SK-N-SH (cell line): ENCODE measurements at regions not wholly inside any gene's neighbourhood (a gene's known extent, or its start where the extent isn't known, plus 50 kb on each side); places are given as distances from the start of the nearest gene placed in this dataset.
"Not testable (repeated sequence)": the region's sequence is repeated elsewhere in the genome, so short reads cannot be mapped to it uniquely, and the experiment has no call there.

Experiments used
- CTCF ChIA-PET: fragments of 300-600, 350-600 bp; formaldehyde crosslinking; extraction: SDS; loops from one replicate; lab custom pipeline; 2021; lab: Yijun Ruan, JAX
- POLR2A ChIA-PET: fragments of 350-600 bp; sonication (Branson Sonifier 250); formaldehyde crosslinking; extraction: SDS; loops from one replicate; lab custom pipeline; 2020; ENCODE audit warnings: antibody characterized with exemption, inconsistent platforms; lab: Yijun Ruan, JAX
- DNase-seq: peaks from one replicate; pipeline ENCODE4 v3.0.0; 2012
- H2AFZ ChIP-seq: fragments of 200-600 bp; sonication (generic); 2 replicates; pipeline ENCODE4 v1.8.1; 2016; ENCODE audit warnings: antibody characterized with exemption, mild to moderate bottlenecking, low read depth
- H3F3A ChIP-seq: fragments of 200-600 bp; sonication (generic); replicated peaks from 2 replicates; pipeline ENCODE3; 2016; ENCODE audit warnings: antibody characterized with exemption, mild to moderate bottlenecking; ENCODE audit not compliant: insufficient read depth
- H3K27ac ChIP-seq, 2 experiments: fragments of 200-500 bp in 1 of 2; fragments of 200-600 bp in 1 of 2; sonication (Bioruptor generic) in 1 of 2; sonication (generic), shearing (Covaris generic) in 1 of 2; 2 replicates each; pipeline versions ENCODE4 v1.5.1 to v1.6.1; 2014 to 2016; ENCODE audit warnings: low read depth in 2 of 2, inconsistent platforms in 1 of 2, low read length in 1 of 2, mild to moderate bottlenecking in 1 of 2, mixed read lengths in 1 of 2
- H3K27me3 ChIP-seq: fragments of 200-600 bp; sonication (generic), shearing (Covaris generic); 2 replicates; pipeline ENCODE4 v1.6.1; 2016; ENCODE audit warnings: mixed run types; ENCODE audit not compliant: insufficient read depth
- H3K36me3 ChIP-seq, 2 experiments: fragments of 200-500 bp in 1 of 2; fragments of 200-600 bp in 1 of 2; sonication (Bioruptor generic) in 1 of 2; sonication (generic) in 1 of 2; replicated peaks in 1 of 2; 2 replicates each; pipeline versions ENCODE3 to v1.5.1; 2014 to 2016; ENCODE audit warnings: low read length in 1 of 2, mild to moderate bottlenecking in 1 of 2; ENCODE audit not compliant: insufficient read depth in 2 of 2, control insufficient read depth in 1 of 2
- H3K4me1 ChIP-seq, 2 experiments: fragments of 200-500 bp in 1 of 2; fragments of 200-600 bp in 1 of 2; sonication (Bioruptor generic) in 1 of 2; sonication (generic), shearing (Covaris generic) in 1 of 2; 2 replicates each; pipeline versions ENCODE4 v1.5.1 to v1.6.1; 2014 to 2016; ENCODE audit warnings: low read depth in 1 of 2, low read length in 1 of 2, mixed run types in 1 of 2; ENCODE audit not compliant: insufficient read depth in 2 of 2, control insufficient read depth in 1 of 2
- H3K4me2 ChIP-seq: fragments of 200-600 bp; sonication (generic), shearing (Covaris generic); 2 replicates; pipeline ENCODE4 v1.6.1; 2017; ENCODE audit warnings: mixed run types
- H3K4me3 ChIP-seq, 2 experiments: fragments of 200-500 bp in 1 of 2; fragments of 200-600 bp in 1 of 2; sonication (Bioruptor generic) in 1 of 2; sonication (generic), shearing (Covaris generic) in 1 of 2; 2 replicates each; pipeline versions ENCODE4 v1.5.1 to v1.8.1; 2014 to 2016; ENCODE audit warnings: low read depth in 2 of 2, inconsistent platforms in 1 of 2, low read length in 1 of 2, mild to moderate bottlenecking in 1 of 2, mixed read lengths in 1 of 2, moderate library complexity in 1 of 2
- H3K79me2 ChIP-seq: fragments of 200-600 bp; sonication (generic); 2 replicates; pipeline ENCODE4 v1.8.1; 2017; ENCODE audit warnings: mild to moderate bottlenecking; ENCODE audit not compliant: insufficient read depth
- H3K9ac ChIP-seq: fragments of 200-600 bp; sonication (generic); 2 replicates; pipeline ENCODE4 v1.6.1; 2017; ENCODE audit warnings: mixed run types
- H3K9me2 ChIP-seq: fragments of 200-600 bp; sonication (generic); 2 replicates; pipeline ENCODE4 v1.6.1; 2017; ENCODE audit warnings: mixed run types
- H3K9me3 ChIP-seq: fragments of 200-600 bp; sonication (generic); 2 replicates; pipeline ENCODE4 v1.6.1; 2017; ENCODE audit warnings: mixed run types, mild to moderate bottlenecking, moderate library complexity
- H4K20me1 ChIP-seq: fragments of 200-600 bp; sonication (generic); 2 replicates; pipeline ENCODE4 v1.6.1; 2017; ENCODE audit warnings: mild to moderate bottlenecking, mixed run types; ENCODE audit not compliant: insufficient read depth
- WGBS: methylation state at CpG from one replicate; pipeline ENCODE4 v1.1.6; 2017; ENCODE audit warnings: low lambda C conversion rate; 5-methylcytosine and 5-hydroxymethylcytosine counted together

DNA sequence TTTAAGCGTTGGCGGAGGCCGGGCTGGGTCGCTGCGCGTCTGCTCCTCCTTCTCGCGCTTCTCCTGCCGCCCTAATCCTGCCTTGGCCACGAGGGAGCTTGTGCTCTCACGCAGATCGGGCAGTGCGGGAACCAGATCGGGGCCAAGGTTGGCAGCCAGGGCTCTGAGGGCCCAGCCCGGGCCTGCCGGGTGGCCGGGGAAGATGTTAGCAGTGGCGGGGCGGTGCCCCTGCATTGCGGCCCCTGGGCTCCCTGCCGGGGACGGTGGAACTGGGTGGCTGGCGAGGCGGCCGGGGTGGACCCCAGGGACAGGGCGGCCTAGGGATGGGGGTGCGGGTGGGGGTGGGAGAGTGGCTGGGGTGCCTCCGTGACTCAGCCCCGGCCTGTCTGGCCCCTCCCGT, 297.4 kb downstream of the CACNA1B start:
- DNase-seq, POLR2A ChIA-PET, H4K20me1 ChIP-seq, H3K9me3 ChIP-seq, H3F3A ChIP-seq, CTCF ChIA-PET, H3K79me2 ChIP-seq, H3K27me3 ChIP-seq, H3K4me3 ChIP-seq, H3K4me1 ChIP-seq, H3K4me2 ChIP-seq, H3K27ac ChIP-seq, H3K36me3 ChIP-seq, H3K9ac ChIP-seq, H2AFZ ChIP-seq, H3K9me2 ChIP-seq: not testable (repeated sequence)
- WGBS: 65% methylated on average over 11 of the region's 30 CpGs

DNA sequence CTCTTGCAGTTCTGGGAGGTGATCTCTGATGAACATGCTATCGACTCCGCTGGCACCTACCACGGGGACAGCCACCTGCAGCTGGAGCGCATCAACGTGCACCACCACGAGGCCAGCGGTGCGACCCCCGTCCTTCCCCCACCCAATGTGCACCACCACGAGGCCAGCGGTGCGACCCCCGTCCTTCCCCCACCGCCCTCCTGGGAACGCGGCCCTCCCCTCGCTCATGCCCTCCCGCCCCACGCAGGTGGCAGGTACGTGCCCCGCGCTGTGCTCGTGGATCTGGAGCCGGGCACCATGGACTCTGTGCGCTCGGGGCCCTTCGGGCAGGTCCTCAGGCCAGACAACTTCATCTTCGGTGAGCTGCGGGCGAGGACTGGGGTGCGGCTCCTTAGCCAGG, 297.8 kb downstream of the CACNA1B start:
- H3K9ac ChIP-seq, H3K79me2 ChIP-seq, H3K9me2 ChIP-seq, H3K27ac ChIP-seq, H3K36me3 ChIP-seq, H3K9me3 ChIP-seq, H4K20me1 ChIP-seq, H3F3A ChIP-seq, CTCF ChIA-PET, H2AFZ ChIP-seq, POLR2A ChIA-PET, DNase-seq, H3K4me3 ChIP-seq, H3K4me1 ChIP-seq, H3K27me3 ChIP-seq, H3K4me2 ChIP-seq: not testable (repeated sequence)
- 76% methylated on average over 9 of the region's 31 CpGs for WGBS

DNA sequence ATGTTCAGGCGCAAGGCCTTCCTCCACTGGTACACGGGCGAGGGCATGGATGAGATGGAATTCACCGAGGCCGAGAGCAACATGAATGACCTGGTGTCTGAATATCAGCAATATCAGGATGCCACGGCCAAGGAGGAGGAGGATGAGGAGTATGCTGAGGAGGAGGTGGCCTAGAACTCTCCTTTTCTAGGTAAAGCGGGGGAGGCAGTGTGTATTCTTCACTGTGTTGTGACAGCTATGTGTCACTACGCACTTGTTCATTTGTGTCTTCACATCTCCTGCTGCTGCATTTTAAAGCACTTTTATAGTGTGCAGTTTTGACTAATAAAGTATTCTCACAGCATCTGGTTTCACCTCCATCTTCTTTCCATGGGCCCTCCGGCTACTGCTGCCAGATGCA, 299.5 kb downstream of the CACNA1B start:
- H3K27me3 ChIP-seq, H3K4me1 ChIP-seq, H3K79me2 ChIP-seq, H2AFZ ChIP-seq, POLR2A ChIA-PET, H3K9ac ChIP-seq, H3K27ac ChIP-seq, H4K20me1 ChIP-seq, DNase-seq, H3K4me2 ChIP-seq, H3F3A ChIP-seq, CTCF ChIA-PET, H3K9me2 ChIP-seq, H3K36me3 ChIP-seq, H3K4me3 ChIP-seq, H3K9me3 ChIP-seq: not testable (repeated sequence)
- WGBS: 46% methylated on average over 9 of the region's 9 CpGs

DNA sequence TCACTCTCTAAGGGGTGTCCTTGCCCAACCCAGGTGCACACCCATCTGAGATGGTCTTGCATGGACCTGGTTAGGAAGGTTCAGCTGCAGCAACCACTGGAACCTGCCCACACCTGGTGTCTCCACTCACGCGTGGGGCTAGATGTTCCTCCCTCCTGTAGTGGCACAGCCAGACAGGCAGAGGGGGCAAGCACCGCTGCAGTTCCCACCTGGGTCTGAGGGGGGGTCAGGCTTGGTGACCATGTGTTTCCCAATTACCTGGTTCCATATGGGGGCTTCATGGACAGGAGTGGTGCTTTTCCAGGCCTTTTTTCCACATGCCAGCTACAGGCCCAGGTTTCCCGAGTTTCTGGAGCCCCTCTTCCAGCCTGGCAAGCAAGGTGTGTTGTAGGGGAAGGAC, 301.4 kb downstream of the CACNA1B start:
- H3K9ac ChIP-seq, H3K4me1 ChIP-seq, H3K79me2 ChIP-seq, H3K27me3 ChIP-seq, POLR2A ChIA-PET, H4K20me1 ChIP-seq, H3F3A ChIP-seq, H3K36me3 ChIP-seq, H3K4me2 ChIP-seq, H3K4me3 ChIP-seq, CTCF ChIA-PET, H3K27ac ChIP-seq, H2AFZ ChIP-seq, H3K9me3 ChIP-seq, H3K9me2 ChIP-seq, DNase-seq: not testable (repeated sequence)
- 0% methylated on average over 1 of the region's 4 CpGs for WGBS

DNA sequence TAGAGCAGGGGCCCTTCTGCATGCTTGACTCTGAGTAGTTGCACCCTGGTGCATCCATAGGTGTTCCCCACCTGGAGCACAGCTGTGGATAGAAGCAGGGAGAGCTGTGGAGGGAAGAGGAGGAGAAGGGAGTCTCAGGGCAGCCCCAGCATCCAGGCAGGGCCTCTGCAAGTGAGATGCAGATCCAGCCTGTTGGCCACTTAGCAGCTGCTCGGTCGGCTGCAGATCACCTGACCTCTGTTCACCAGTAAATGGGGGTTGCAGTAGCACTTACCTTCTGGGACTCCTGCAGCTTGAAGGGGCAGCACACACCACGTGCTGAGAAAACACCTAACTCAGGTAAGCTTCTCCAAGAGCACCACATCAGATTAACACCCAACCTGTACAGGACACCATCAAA, 302.1 kb downstream of the CACNA1B start:
- H3K9me3 ChIP-seq, H2AFZ ChIP-seq, H3K4me1 ChIP-seq, H3K4me2 ChIP-seq, H3K27ac ChIP-seq, H3K79me2 ChIP-seq, H3K4me3 ChIP-seq, H4K20me1 ChIP-seq, H3F3A ChIP-seq, H3K9me2 ChIP-seq, DNase-seq, H3K9ac ChIP-seq, H3K27me3 ChIP-seq, CTCF ChIA-PET, H3K36me3 ChIP-seq, POLR2A ChIA-PET: not testable (repeated sequence)
- WGBS: 31% methylated on average over 3 of the region's 3 CpGs

GRCh38 chr9:138181963-138182362, 304.4 kb downstream of the CACNA1B start:
- H3K9me2 ChIP-seq, POLR2A ChIA-PET: not testable (repeated sequence)

GRCh38 chr9:138197156-138197555, 319.6 kb downstream of the CACNA1B start:
- H3K27ac ChIP-seq, H2AFZ ChIP-seq, H3K9ac ChIP-seq, H3K4me1 ChIP-seq, H3F3A ChIP-seq, H3K79me2 ChIP-seq, POLR2A ChIA-PET, H3K27me3 ChIP-seq, H3K36me3 ChIP-seq, H4K20me1 ChIP-seq, CTCF ChIA-PET, DNase-seq, H3K4me2 ChIP-seq, H3K9me2 ChIP-seq, H3K9me3 ChIP-seq, H3K4me3 ChIP-seq: not testable (repeated sequence)
- 66% methylated on average over 2 of the region's 9 CpGs for WGBS

More at GRCh38 chr9:138181963-138182362, 304.4 kb downstream of the CACNA1B start:
- H4K20me1 ChIP-seq, H3K4me2 ChIP-seq, H3K9me3 ChIP-seq, DNase-seq, H3F3A ChIP-seq, H3K4me1 ChIP-seq, H3K9ac ChIP-seq, H2AFZ ChIP-seq, H3K36me3 ChIP-seq, H3K79me2 ChIP-seq, H3K27ac ChIP-seq, H3K4me3 ChIP-seq, CTCF ChIA-PET, H3K27me3 ChIP-seq: not testable (repeated sequence)
- WGBS: 0% methylated on average over 1 of the region's 1 CpG
